ENCODE measurements at regions not wholly inside any gene's neighbourhood (a gene's known extent, or its start where the extent isn't known, plus 50 kb on each side); places are given as distances from the start of the nearest gene placed in this dataset.

- TF ChIP-seq, protein P1, sequence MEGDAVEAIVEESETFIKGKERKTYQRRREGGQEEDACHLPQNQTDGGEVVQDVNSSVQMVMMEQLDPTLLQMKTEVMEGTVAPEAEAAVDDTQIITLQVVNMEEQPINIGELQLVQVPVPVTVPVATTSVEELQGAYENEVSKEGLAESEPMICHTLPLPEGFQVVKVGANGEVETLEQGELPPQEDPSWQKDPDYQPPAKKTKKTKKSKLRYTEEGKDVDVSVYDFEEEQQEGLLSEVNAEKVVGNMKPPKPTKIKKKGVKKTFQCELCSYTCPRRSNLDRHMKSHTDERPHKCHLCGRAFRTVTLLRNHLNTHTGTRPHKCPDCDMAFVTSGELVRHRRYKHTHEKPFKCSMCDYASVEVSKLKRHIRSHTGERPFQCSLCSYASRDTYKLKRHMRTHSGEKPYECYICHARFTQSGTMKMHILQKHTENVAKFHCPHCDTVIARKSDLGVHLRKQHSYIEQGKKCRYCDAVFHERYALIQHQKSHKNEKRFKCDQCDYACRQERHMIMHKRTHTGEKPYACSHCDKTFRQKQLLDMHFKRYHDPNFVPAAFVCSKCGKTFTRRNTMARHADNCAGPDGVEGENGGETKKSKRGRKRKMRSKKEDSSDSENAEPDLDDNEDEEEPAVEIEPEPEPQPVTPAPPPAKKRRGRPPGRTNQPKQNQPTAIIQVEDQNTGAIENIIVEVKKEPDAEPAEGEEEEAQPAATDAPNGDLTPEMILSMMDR (IDR thresholded peaks at IDR 0.05), result no peak
- TF ChIP-seq POLR2A (IDR thresholded peaks at IDR 0.05), result no peak
- no peaks in the 10 kb centered on the region for H3K9me3 ChIP-seq (replicated peaks in 1 of 3)
- 53 to 63% (median 56%) methylated on average over 5 of the region's 5 CpGs for WGBS, 4 donors
- intact Hi-C loops (cut with DNase I), result loop anchor here (5.0 to 10.0 kb wide), 3 partner anchors 192 to 964 kb away; no protein-coding TSS in a partner anchor
- H3K4me3 ChIP-seq, result no peak overlapping the region
- no peak for DNase-seq
- H3K27me3 ChIP-seq, result no peaks in the 10 kb centered on the region
- H3K27ac ChIP-seq, result no peak overlapping the region
- H3K36me3 ChIP-seq (replicated peaks in 1 of 2), result no peaks in the 10 kb centered on the region
- H3K4me1 ChIP-seq (replicated peaks in 1 of 2), result no peaks in the 10 kb centered on the region
These were observed 182.2 kb upstream of the IL12A start for GRCh38 chr3:159806412-159806811.

DNA sequence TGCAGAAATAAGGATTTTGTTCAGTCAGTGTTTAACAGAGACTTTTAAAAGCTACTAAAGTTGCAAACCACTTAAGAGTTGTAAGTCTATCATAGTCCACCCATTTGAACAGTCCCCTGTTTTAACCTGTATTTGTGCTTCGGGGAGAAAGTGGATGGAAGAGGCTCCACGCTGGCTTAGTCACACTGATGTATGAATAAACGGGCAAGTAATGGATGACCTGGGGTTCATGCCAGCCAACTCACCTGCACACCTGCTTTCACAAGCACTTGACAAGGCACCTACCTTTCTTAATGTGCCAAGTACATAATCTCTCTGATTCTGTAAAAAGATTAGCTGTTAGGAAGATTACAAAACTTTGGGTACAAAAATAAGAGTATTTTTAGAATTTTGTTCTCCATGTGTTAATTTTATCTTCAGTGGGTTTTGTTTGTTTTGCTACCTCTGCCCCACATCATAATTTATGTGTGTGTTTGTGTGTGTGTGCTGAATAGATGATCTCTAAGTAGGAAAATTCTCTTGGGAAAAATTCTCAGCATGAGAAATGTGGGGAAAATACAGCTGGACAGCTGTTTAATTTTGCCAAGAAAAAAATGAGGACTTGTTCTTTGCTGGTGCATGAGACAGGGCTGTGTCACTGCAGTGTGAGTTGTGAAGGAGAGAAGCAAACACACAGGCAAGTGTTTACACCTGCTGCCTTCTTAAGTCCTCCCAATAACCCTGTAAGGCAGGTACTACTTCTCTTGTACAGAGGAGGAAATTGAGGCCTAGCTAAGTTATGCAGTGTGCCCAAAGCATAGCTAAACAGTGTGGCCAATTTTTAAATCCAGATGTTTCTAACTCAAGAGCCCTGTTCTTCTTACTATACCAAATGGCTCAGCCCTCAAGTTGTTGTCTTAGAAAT, 181.2 kb upstream of the IL12A start:
- Histone ChIP-seq H3K27ac (no peak overlapping the region), H3K4me3 (no peak overlapping the region), H3K27me3 (no peaks in the 10 kb centered on the region), H3K36me3 (replicated peaks in 1 of 2) (no peaks in the 10 kb centered on the region), H3K9me3 (replicated peaks in 1 of 3) (no peaks in the 10 kb centered on the region), H3K4me1 (replicated peaks in 1 of 2) (no peaks in the 10 kb centered on the region)
- DNase-seq, result no peak
- TF ChIP-seq POLR2A (IDR thresholded peaks at IDR 0.05), result no peak
- TF ChIP-seq, protein P1 (IDR thresholded peaks at IDR 0.05), result no peak
- intact Hi-C loops (cut with DNase I), result loop anchor here (5.0 to 10.0 kb wide), 3 partner anchors 193 to 965 kb away; no protein-coding TSS in a partner anchor
- WGBS, 4 donors, result 68 to 76% (median 72%) methylated on average over 3 of the region's 3 CpGs

DNA sequence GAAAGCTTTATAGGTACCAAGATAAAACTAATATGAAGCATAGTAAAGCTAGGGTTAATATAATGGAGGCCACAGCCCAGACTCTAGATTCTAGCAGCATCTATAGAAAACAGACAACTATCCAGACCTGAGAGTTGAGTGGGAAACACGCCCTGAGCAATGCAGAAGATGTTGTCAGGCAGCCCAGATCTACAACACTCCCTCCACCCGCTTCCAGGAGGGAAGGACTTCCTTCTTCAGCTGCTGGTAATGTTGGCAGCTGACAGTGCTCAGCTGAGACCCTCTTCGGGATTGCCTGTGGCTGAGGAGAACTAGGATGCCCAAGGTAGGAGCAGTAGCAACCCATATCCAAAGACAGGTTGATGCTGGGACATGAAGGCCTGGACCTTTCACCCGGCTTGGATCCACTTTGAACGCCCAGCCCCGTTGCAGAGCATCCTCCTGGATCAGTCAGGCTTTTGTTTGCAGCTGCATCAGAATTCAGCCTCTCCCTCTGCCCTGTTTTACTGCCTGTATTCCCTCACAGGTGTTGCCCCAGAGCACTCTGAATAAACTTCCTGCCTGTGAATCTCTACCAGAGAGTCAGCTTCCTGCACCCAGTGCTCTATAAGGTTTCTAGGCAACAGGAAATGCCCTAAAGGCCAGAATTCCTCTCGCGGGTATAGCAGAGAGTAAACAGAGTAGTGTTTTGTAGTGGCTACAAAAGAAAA, 174.7 kb upstream of the IL12A start:
- Histone ChIP-seq H3K4me3 (no peak overlapping the region), H3K27me3 (no peaks in the 10 kb centered on the region), H3K36me3 (replicated peaks in 1 of 2) (no peaks in the 10 kb centered on the region), H3K4me1 (replicated peaks in 1 of 2) (no peaks in the 10 kb centered on the region), H3K9me3 (replicated peaks in 1 of 3) (no peaks in the 10 kb centered on the region), H3K27ac (no peak overlapping the region)
- intact Hi-C loops (cut with DNase I), result loop anchor here in 1 of 2 donors (10.0 kb wide), 1 partner anchor 549 kb away; no protein-coding TSS in a partner anchor
- WGBS, 4 donors, result 58 to 63% (median 62%) methylated on average over 7 to 8 of the region's 8 CpGs
- TF ChIP-seq, protein P1 (IDR thresholded peaks at IDR 0.05), result no peak
- TF ChIP-seq POLR2A (IDR thresholded peaks at IDR 0.05), result no peak
- no peak for DNase-seq

DNA sequence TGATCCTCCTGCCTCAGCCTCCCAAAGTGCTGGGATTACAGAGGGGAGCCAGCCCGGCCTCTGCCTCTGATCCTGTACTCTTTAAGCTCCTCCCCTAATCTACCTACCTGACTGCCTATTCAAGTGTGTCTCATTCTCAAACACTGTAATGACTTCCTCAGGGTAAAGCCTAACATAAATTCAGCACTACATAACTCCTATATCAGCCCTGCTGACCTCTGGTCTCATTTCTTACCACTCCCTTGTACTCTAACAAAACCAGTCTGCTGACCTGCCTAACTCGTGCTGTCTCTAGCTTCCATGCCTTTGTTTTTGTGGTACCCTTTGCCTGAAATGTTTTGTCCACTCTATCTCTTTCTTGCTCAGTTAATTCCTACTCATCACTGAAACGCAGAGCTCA, 172.1 kb upstream of the IL12A start:
- intact Hi-C loops (cut with DNase I), result loop anchor here in 1 of 2 donors (10.0 kb wide), 1 partner anchor 552 kb away; no protein-coding TSS in a partner anchor

More for the DNA sequence above, 172.1 kb upstream of the IL12A start:
- TF ChIP-seq, protein P1 (IDR thresholded peaks at IDR 0.05), result no peak
- no peaks in the 10 kb centered on the region for H3K9me3 ChIP-seq (replicated peaks in 1 of 3)
- no peak for DNase-seq
- no peaks in the 10 kb centered on the region for H3K36me3 ChIP-seq (replicated peaks in 1 of 2)
- no peak overlapping the region for H3K4me3 ChIP-seq
- no peak overlapping the region for H3K27ac ChIP-seq
- no peaks in the 10 kb centered on the region for H3K4me1 ChIP-seq (replicated peaks in 1 of 2)
- WGBS, 4 donors, result 86 to 90% (median 87%) methylated on average over 3 of the region's 3 CpGs
- no peaks in the 10 kb centered on the region for H3K27me3 ChIP-seq

Data from adrenal gland (tissue), 9 donors.